ENCODE measurements at regions not wholly inside any gene's neighbourhood (a gene's known extent, or its start where the extent isn't known, plus 50 kb on each side); places are given as distances from the start of the nearest gene placed in this dataset.

- TF ChIP-seq ZBTB33 (CRISPR knock-in tag; IDR thresholded peaks at IDR 0.05) = no peak
- TF ChIP-seq ZNF354B (CRISPR knock-in tag; IDR thresholded peaks at IDR 0.05) = no peak
- TF ChIP-seq NELFE (IDR thresholded peaks at IDR 0.05; ENCODE audit: insufficient read depth, insufficient read length) = no peak
- no peak for TF ChIP-seq HSF4 (CRISPR knock-in tag; IDR thresholded peaks at IDR 0.05; ENCODE audit: borderline replicate concordance)
Measured at GRCh38 chr4:144304025-144304424, 163.5 kb upstream of the GYPA start (continued).

GRCh38 chr4:144310535-144310934, 170.0 kb upstream of the GYPA start:
- H4K20me1 ChIP-seq (replicated peaks; ENCODE audit: control insufficient read depth, insufficient read depth, low read length) = no peaks in the 10 kb centered on the region
- DNase-seq (ENCODE audit: extremely low read depth in 1 of 4, low spot score in 3 of 4) (no peak), ATAC-seq (no peak), FAIRE-seq (no peak)
- no TSS peak for BruUV-seq (replicated peaks)
- H3K9me3 ChIP-seq (replicated peaks; ENCODE audit: control insufficient read depth, insufficient read depth, low read depth, low read length) = no peaks in the 10 kb centered on the region
- no peak overlapping the region for H2AFZ ChIP-seq (ENCODE audit: low read depth, low read length)
- H3K9me1 ChIP-seq (ENCODE audit: control insufficient read depth, insufficient read depth, low read length) = no peaks in the 10 kb centered on the region
- H3K4me2 ChIP-seq (ENCODE audit: insufficient read depth, low read length) = no peak overlapping the region
- ChIA-PET CTCF (ENCODE audit: low intra/inter-chr PET ratio) (no interaction called here), POLR2A (no interaction called here)
- H3K36me3 ChIP-seq (ENCODE audit: control insufficient read depth, insufficient read depth, low read length) = no peaks in the 10 kb centered on the region
- intact Hi-C loops (cut with micrococcal nuclease) = no loop called here
- TF ChIP-seq RHOXF2B (CRISPR knock-in tag; conservative IDR thresholded peaks at IDR 0.05) = no peak
- no peak for TF ChIP-seq CTCFL (IDR thresholded peaks at IDR 0.05; ENCODE audit: borderline replicate concordance, insufficient read depth, low read depth, low read length, poor library complexity, severe bottlenecking)
- TF ChIP-seq FUS (optimal IDR thresholded peaks at IDR 0.05; ENCODE audit: low read depth, low read length) = no peak
- no peak for TF ChIP-seq HDAC6 (IDR thresholded peaks at IDR 0.05; ENCODE audit: low read depth, low read length)
- TF ChIP-seq ZNF445 (CRISPR knock-in tag; IDR thresholded peaks at IDR 0.05; ENCODE audit: low read depth) = no peak
- TF ChIP-seq MIER1 (IDR thresholded peaks at IDR 0.05; ENCODE audit: low read depth) = no peak
- TF ChIP-seq ATF1 (CRISPR knock-in tag; IDR thresholded peaks at IDR 0.05) = no peak
- no peak for TF ChIP-seq ATF1 (tag; IDR thresholded peaks at IDR 0.05)
- TF ChIP-seq CBX5 (IDR thresholded peaks at IDR 0.05; ENCODE audit: borderline replicate concordance, low read depth) = no peak
- no peak for TF ChIP-seq CBX1 (IDR thresholded peaks at IDR 0.05; ENCODE audit: low read depth)
- no peak for TF ChIP-seq POLR2G (IDR thresholded peaks at IDR 0.05; ENCODE audit: low read depth, low read length)
- TF ChIP-seq GTF3C2 (IDR thresholded peaks at IDR 0.05; ENCODE audit: borderline replicate concordance, extremely low read depth, insufficient read length) = no peak
- TF ChIP-seq NFRKB (IDR thresholded peaks at IDR 0.05; ENCODE audit: low read depth) = no peak
- no peaks in the 10 kb centered on the region for H3K79me2 ChIP-seq (ENCODE audit: control insufficient read depth, insufficient read depth, low read length)
- H3K4me3 ChIP-seq = no peak overlapping the region
- no peak overlapping the region for H3K9ac ChIP-seq (ENCODE audit: insufficient read depth in 1 of 2, low read depth in 2 of 2, low read length in 2 of 2)
- no peaks in the 10 kb centered on the region for H3K27me3 ChIP-seq (ENCODE audit: control insufficient read depth in 2 of 2, insufficient read depth in 2 of 2, low read length in 2 of 2)
- 0% methylated on average over 4 of the region's 4 CpGs for WGBS (ENCODE audit: insufficient coverage, low coverage, missing lambda C conversion rate)
- H3K27ac ChIP-seq (ENCODE audit: extremely low read depth, low read depth, low read length) = no peak overlapping the region
- no peaks in the 10 kb centered on the region for H3K4me1 ChIP-seq (replicated peaks in 1 of 2; ENCODE audit: control insufficient read depth in 2 of 2, insufficient read depth in 2 of 2, low read length in 2 of 2)
- in situ Hi-C loops (cut with MboI) = no loop called here
